Nephron (organoid): ENCODE measurements at regions not wholly inside any gene's neighbourhood (a gene's known extent, or its start where the extent isn't known, plus 50 kb on each side); places are given as distances from the start of the nearest gene placed in this dataset.

ENCODE experiments used
- H3K27ac Mint-ChIP-seq, 3 experiments: 2 replicates each; pipeline ENCODE4 v1.8.0; 2020; ENCODE audit warnings: mixed read lengths in 3 of 3, mild to moderate bottlenecking in 2 of 3, moderate library complexity in 1 of 3
- H3K27me3 Mint-ChIP-seq: 2 replicates; pipeline ENCODE4 v1.8.0; 2021; ENCODE audit warnings: low read depth, mild to moderate bottlenecking, moderate library complexity, mixed read lengths
- H3K36me3 Mint-ChIP-seq: 2 replicates; pipeline ENCODE4 v1.8.0; 2020; ENCODE audit warnings: low read depth, mixed read lengths
- H3K4me1 Mint-ChIP-seq: 2 replicates; pipeline ENCODE4 v1.8.0; 2020; ENCODE audit warnings: mixed read lengths
- H3K4me3 Mint-ChIP-seq, 3 experiments: 2 replicates each; pipeline ENCODE4 v1.8.0; 2020; ENCODE audit warnings: mild to moderate bottlenecking in 3 of 3, mixed read lengths in 3 of 3, moderate library complexity in 2 of 3
- H3K9me3 Mint-ChIP-seq: 2 replicates; pipeline ENCODE4 v1.8.0; 2020; ENCODE audit warnings: mixed read lengths
- CTCF ChIP-seq, 3 experiments: fragments of 200-600 bp; sonication (generic); IDR thresholded peaks; one replicate each; pipeline ENCODE4 v1.5.0; 2021; ENCODE audit warnings: antibody characterized with exemption in 3 of 3; ENCODE audit not compliant: unreplicated experiment in 3 of 3

- no peak for TF ChIP-seq CTCF (IDR thresholded peaks at IDR 0.05; ENCODE audit: unreplicated experiment in 3 of 3)
- H3K27me3 Mint-ChIP-seq: peaks cover 22% of the 10 kb centered on the region
- no peak overlapping the region for H3K27ac Mint-ChIP-seq
Observed at GRCh38 chr6:105593056-105593690, 190.3 kb upstream of the PREP start.

GRCh38 chr6:105592329-105592728, 189.4 kb upstream of the PREP start:
- Mint-ChIP-seq H3K36me3 (no peaks in the 10 kb centered on the region), H3K27ac (no peak overlapping the region), H3K9me3 (no peaks in the 10 kb centered on the region), H3K27me3 (peaks cover 29% of the 10 kb centered on the region), H3K4me3 (no peak overlapping the region), H3K4me1 (peaks cover 23% of the 10 kb centered on the region)
- no peak for TF ChIP-seq CTCF (IDR thresholded peaks at IDR 0.05; ENCODE audit: unreplicated experiment in 3 of 3)

More at GRCh38 chr6:105593056-105593690, 190.3 kb upstream of the PREP start:
- Mint-ChIP-seq H3K9me3 (no peaks in the 10 kb centered on the region), H3K36me3 (no peaks in the 10 kb centered on the region), H3K4me3 (no peak overlapping the region), H3K4me1 (peaks cover 23% of the 10 kb centered on the region)

GRCh38 chr6:105591053-105591452, 188.2 kb upstream of the PREP start:
- Mint-ChIP-seq H3K27me3 (peaks cover 32% of the 10 kb centered on the region), H3K27ac (no peak overlapping the region), H3K36me3 (no peaks in the 10 kb centered on the region), H3K9me3 (no peaks in the 10 kb centered on the region), H3K4me1 (peaks cover 18% of the 10 kb centered on the region), H3K4me3 (no peak overlapping the region)
- TF ChIP-seq CTCF (IDR thresholded peaks at IDR 0.05; ENCODE audit: unreplicated experiment in 3 of 3): no peak

- Mint-ChIP-seq H3K4me1 (peaks cover 6% of the 10 kb centered on the region), H3K36me3 (no peaks in the 10 kb centered on the region), H3K27me3 (peaks cover 32% of the 10 kb centered on the region), H3K9me3 (no peaks in the 10 kb centered on the region), H3K4me3 (no peak overlapping the region), H3K27ac (no peak overlapping the region)
- no peak for TF ChIP-seq CTCF (IDR thresholded peaks at IDR 0.05; ENCODE audit: unreplicated experiment in 3 of 3)
Observed at GRCh38 chr6:105588123-105588710, 185.3 kb upstream of the PREP start.

- Mint-ChIP-seq H3K4me3 (no peak overlapping the region), H3K36me3 (no peaks in the 10 kb centered on the region), H3K9me3 (no peaks in the 10 kb centered on the region), H3K27me3 (peaks cover 26% of the 10 kb centered on the region), H3K4me1 (peaks cover 4% of the 10 kb centered on the region), H3K27ac (no peak overlapping the region)
- TF ChIP-seq CTCF (IDR thresholded peaks at IDR 0.05; ENCODE audit: unreplicated experiment in 3 of 3): no peak
Observed at GRCh38 chr6:105587349-105588122, 184.7 kb upstream of the PREP start.
